D721Med (cell line): ENCODE measurements at regions not wholly inside any gene's neighbourhood (a gene's known extent, or its start where the extent isn't known, plus 50 kb on each side); places are given as distances from the start of the nearest gene placed in this dataset.

Source experiments
- DNase-seq: peaks from one replicate; pipeline ENCODE4 v3.0.0; 2011; ENCODE audit warnings: low spot score; ENCODE audit not compliant: insufficient read length
- FAIRE-seq: peaks from 2 replicates; lab custom pipeline; 2011; peaks lifted over from hg19 to GRCh38; lab: Jason Lieb, UNC
- TF ChIP-seq, protein P1 (sequence below): IDR thresholded peaks from 2 replicates; pipeline ENCODE4 v1.5.1; 2012; ENCODE audit warnings: mild to moderate bottlenecking, control low read depth; ENCODE audit not compliant: insufficient read depth; ENCODE audit errors: missing control alignments

DNA sequence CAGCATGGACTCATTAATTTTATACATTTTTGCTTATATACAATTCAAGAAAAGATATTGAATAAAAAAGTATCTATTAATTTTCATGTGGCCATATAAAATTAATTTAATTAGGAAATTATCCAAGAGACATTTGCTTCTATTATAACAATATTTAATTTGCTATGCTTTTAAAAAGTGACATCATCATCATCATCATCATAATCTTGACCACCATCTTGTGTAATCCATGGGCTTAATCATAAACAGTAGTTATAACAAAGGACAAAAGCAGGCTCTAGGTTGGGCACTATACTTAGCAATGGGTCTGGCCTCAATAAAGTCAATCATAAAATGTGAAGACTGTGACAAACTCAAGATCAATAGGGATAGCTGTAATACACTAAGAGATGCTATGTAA lies 1031.6 kb downstream of the SLITRK1 start:
- TF ChIP-seq, protein P1, sequence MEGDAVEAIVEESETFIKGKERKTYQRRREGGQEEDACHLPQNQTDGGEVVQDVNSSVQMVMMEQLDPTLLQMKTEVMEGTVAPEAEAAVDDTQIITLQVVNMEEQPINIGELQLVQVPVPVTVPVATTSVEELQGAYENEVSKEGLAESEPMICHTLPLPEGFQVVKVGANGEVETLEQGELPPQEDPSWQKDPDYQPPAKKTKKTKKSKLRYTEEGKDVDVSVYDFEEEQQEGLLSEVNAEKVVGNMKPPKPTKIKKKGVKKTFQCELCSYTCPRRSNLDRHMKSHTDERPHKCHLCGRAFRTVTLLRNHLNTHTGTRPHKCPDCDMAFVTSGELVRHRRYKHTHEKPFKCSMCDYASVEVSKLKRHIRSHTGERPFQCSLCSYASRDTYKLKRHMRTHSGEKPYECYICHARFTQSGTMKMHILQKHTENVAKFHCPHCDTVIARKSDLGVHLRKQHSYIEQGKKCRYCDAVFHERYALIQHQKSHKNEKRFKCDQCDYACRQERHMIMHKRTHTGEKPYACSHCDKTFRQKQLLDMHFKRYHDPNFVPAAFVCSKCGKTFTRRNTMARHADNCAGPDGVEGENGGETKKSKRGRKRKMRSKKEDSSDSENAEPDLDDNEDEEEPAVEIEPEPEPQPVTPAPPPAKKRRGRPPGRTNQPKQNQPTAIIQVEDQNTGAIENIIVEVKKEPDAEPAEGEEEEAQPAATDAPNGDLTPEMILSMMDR, result no peak
- FAIRE-seq, result no peak
- DNase-seq, result no peak

DNA sequence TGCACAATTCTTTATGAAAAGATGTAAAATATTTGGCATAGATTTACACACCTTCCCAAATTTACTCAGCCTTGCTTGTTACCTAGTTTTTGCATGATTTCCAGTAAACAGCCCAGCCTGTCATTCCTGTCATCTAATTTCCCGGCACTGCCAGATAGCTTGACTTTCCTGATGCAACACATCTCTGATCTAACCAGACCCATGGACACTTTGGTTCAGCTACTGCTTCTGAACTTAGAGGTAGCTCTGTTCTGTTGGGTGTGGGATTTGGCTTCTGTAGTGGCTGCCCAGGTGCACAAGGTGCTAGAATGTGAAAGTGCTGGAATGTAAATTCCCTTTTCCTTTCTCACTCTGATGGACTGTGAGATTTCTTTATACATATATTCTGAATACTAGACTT lies 1033.5 kb downstream of the SLITRK1 start:
- no peak for DNase-seq
- TF ChIP-seq, protein P1, result no peak
- FAIRE-seq, result no peak

DNA sequence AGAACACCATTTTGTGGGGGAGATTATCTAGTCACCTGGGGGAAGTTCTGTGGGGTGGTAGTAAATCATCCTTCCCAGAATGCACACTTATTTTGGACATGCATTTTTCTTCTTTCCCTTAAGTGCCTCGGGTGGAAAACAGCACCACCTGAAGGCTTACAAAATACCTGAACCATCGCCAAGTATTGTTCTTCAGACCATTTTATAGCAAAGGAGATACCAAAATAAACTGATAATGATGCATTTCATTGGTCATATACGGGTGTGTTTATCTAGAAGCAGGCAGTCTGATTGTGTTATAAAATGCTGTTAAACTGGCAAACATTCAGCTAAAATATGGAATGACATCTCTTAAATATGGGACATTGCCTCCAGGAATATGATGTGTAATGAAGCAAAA lies 1034.7 kb downstream of the SLITRK1 start:
- TF ChIP-seq, protein P1, result no peak
- DNase-seq, result no peak
- FAIRE-seq, result no peak

DNA sequence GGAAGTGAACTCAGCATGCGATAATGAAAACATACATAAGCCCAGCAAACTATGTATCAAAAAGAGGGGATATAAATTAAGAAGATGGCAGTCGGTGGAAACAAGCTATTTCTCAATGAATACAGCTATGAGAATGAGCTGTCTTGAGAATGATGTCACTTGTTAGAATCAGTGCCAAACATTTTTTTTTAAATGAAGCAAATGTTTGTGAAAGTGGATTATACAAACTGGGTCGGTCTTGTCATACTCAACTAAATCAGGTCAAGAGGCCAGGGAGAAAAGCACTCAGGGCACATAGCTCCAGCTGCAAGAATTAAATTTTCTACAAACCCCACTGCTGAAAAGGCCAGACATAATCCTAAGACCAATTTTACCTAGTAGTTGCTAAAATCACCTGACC lies 1048.4 kb downstream of the SLITRK1 start:
- no peak for DNase-seq
- TF ChIP-seq, protein P1, result no peak
- no peak for FAIRE-seq

DNA sequence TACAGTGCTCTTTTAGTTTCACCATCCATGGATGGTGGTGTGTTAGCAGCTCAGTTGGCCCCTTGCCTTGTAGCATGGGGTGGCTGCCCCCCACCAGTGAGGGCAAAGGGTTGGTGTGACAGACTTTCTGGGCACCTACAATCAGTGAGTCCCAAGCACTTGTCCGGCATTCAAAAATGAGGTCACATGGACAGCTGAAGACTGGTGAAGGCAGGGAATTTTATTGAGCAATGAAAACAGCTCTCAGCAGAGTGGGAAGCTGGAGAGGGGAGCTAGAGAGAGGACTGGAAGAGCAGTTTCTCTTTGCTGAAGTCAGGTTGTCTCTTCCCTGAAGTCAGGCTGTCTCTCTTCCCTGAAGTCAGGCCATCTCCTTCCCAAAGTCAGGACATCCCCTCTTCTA lies 1053.2 kb downstream of the SLITRK1 start:
- TF ChIP-seq, protein P1, result no peak
- FAIRE-seq (no peak), DNase-seq (no peak)

DNA sequence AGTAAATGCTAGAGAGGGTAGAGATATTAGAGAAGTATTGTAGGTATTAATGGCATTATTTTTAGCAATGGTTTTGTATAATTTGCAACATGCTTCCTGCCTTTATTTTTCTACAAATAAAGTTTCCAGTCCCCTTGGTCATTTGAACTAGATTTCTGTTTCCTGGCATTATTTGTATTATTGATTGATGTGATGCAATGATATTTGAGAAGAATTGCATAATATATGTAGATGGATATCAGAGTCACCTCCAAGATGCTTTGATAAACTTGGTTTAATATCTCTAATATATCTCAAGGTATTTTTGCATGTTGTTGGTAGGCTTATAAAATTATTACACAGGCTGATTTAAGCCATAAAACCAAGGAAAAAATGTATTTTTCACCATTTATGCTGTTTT lies 1054.5 kb downstream of the SLITRK1 start:
- TF ChIP-seq, protein P1, result no peak
- no peak for FAIRE-seq
- DNase-seq, result no peak

DNA sequence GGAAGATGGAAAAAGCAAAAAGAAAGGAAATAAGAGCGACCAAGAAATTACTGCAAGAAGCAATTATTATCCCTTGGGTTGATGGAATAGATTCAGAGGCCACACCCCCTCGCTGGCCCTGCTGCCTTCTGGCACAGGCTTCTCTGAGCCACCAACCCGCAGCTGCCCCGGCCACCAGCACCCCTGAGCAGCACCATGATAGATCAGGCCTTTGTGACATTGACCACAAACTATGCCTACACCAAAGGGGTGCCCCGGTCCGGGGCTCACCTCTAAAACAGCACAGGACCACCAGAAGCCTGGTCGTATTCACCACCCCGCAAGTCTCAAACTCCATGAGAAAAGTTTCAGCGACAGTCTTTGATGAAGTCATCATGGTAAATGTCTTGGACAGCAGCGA lies 1059.3 kb downstream of the SLITRK1 start:
- TF ChIP-seq, protein P1, result no peak
- no peak for DNase-seq
- FAIRE-seq, result no peak
